SH-SY5Y (cell line): ENCODE measurements at regions not wholly inside any gene's neighbourhood (a gene's known extent, or its start where the extent isn't known, plus 50 kb on each side); places are given as distances from the start of the nearest gene placed in this dataset.

Experiments used
- GATA2 ChIP-seq: IDR thresholded peaks from 2 replicates; pipeline ENCODE4 v1.6.1; 2011; ENCODE audit warnings: mild to moderate bottlenecking, low read depth, low read length
- GATA3 ChIP-seq: IDR thresholded peaks from 2 replicates; pipeline ENCODE4 v1.6.1; 2011; ENCODE audit warnings: low read depth, mild to moderate bottlenecking, low read length, moderate library complexity

DNA sequence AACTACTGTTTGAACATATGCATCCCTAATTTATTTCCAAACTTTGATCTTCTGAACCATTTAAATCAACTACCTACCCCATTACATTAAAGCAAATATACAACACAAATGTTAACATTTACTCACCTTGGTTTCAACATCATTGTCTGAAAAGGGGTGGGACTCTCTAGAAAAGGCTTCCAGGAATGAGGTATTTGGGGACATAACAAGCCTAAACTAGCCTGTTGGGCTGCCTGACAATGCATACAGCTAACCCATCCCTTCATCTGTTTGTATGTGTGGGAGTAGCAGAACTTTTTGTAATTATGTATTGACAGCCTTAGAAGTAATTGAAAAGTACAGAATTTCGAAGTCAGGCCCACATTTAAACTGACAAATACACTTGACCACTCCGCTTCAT is 2225.9 kb upstream of the C9orf72 start:
- TF ChIP-seq GATA3 (no peak), GATA2 (no peak)
